GM12875 (cell line): ENCODE measurements at regions not wholly inside any gene's neighbourhood (a gene's known extent, or its start where the extent isn't known, plus 50 kb on each side); places are given as distances from the start of the nearest gene placed in this dataset.

Source experiments
- H3K4me3 ChIP-seq: one replicate; pipeline ENCODE4 v1.5.1; 2011; ENCODE audit warnings: low read depth, low read length, control low read depth
- TF ChIP-seq, protein P1 (sequence below): IDR thresholded peaks from 2 replicates; pipeline ENCODE4 v1.5.1; 2011; ENCODE audit warnings: low read depth, mild to moderate bottlenecking, control low read depth, inconsistent platforms, low read length, moderate library complexity, borderline replicate concordance; ENCODE audit not compliant: insufficient read depth

DNA sequence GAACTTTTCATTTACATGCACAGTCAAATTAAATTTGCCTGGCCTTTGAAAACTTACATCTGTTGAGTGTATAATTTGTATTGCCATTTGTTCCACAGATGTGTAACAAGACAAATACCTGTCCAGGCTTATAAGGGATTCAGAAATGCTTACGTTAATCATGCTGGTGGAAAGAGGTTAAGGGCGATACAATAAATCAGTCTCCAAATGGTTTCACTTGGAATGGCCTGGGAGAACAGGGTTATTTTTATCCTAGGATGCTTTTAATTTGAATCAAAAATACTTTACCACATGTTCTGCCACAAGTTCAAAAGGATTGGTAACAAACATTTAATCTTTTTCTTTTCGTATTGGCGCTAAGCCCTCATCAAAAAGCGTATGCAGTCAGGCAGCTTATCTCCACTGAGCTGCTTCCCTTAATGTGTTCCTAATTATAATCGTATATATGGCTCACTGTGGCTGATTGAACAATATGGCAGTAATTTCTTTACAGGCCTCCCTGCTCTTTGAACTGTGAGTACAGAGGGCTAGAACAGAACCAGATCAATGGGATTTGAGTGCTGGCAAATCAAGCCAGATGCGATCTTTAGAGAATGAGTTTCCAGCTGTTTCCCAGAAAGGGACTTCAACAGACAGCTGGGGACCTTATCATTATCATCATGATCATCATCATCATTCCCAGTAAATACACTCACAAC is 425.7 kb downstream of the SPRY2 start:
- TF ChIP-seq, protein P1, sequence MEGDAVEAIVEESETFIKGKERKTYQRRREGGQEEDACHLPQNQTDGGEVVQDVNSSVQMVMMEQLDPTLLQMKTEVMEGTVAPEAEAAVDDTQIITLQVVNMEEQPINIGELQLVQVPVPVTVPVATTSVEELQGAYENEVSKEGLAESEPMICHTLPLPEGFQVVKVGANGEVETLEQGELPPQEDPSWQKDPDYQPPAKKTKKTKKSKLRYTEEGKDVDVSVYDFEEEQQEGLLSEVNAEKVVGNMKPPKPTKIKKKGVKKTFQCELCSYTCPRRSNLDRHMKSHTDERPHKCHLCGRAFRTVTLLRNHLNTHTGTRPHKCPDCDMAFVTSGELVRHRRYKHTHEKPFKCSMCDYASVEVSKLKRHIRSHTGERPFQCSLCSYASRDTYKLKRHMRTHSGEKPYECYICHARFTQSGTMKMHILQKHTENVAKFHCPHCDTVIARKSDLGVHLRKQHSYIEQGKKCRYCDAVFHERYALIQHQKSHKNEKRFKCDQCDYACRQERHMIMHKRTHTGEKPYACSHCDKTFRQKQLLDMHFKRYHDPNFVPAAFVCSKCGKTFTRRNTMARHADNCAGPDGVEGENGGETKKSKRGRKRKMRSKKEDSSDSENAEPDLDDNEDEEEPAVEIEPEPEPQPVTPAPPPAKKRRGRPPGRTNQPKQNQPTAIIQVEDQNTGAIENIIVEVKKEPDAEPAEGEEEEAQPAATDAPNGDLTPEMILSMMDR: no peak
- H3K4me3 ChIP-seq: no peak overlapping the region

- TF ChIP-seq, protein P1: no peak
- H3K4me3 ChIP-seq: no peak overlapping the region
Observed at GRCh38 chr13:79913141-79913827, 427.6 kb downstream of the SPRY2 start.

GRCh38 chr13:79912403-79912802 is 428.5 kb downstream of the SPRY2 start:
- TF ChIP-seq, protein P1: no peak
- no peak overlapping the region for H3K4me3 ChIP-seq

DNA sequence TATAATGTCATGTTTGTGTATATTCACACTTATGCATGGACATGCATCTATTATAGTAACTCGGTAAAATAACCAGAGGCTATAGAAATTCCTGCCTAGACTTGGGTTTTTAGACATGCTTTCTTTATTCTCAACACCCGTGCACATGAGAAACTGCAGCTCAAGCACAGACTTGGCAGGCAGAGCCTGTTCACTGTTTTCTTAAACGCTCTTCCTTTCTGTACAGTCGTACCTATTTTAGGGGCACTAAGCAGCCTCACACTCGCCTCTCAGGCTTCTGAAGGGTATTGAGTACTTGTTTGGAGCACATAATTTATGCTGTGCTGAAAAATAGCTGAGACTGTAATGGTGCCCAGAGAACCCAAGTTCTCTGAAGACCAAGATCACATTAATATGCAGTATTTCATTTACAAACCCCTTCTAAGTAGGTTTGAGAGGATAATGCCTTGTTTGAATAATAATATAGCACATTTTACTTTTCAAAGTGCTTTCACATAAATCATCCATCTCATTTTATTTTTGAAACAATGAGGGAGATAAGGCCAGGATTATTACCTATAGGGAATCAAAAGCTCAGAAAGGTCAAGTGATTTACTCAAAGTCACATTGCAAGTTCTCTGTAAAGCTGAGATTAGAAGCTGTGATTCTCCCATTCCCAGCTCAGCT is 429.9 kb downstream of the SPRY2 start:
- TF ChIP-seq, protein P1: no peak
- H3K4me3 ChIP-seq: no peak overlapping the region

DNA sequence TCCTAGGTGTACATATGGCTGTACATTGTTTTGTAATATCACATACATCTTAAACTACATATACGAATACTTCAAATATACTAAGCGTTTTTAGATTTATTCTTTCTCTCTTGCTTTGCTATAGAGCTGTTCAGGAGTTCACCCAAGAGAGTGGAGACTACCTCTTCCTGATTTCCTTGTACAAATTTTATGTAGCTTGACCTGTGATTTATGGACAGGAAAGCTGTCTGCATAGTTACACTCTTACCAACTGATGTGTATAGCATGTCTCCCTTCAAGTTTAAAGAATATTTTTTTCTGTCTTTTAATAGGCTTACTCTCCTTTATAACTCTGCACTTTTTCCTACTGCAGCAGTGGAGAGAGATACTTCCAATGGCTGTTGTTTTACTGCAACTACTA is 428.7 kb downstream of the NDFIP2 start:
- H3K4me3 ChIP-seq: no peak overlapping the region
- TF ChIP-seq, protein P1: no peak

GRCh38 chr13:79908381-79908780 is 427.4 kb downstream of the NDFIP2 start:
- TF ChIP-seq, protein P1: no peak
- no peak overlapping the region for H3K4me3 ChIP-seq
